ENCODE measurements at regions not wholly inside any gene's neighbourhood (a gene's known extent, or its start where the extent isn't known, plus 50 kb on each side); places are given as distances from the start of the nearest gene placed in this dataset.
A peak's percentile ranks its signal among the peaks of the same experiment; 100 is the strongest.
"Not testable (repeated sequence)": the region's sequence is repeated elsewhere in the genome, so short reads cannot be mapped to it uniquely, and the experiment has no call there.

GRCh38 chr16:88235691-88236090, 147.1 kb upstream of the ZNF469 start:
- not testable (repeated sequence) for H3K27me3 ChIP-seq (ENCODE audit: insufficient read depth, low read length); H3K36me3 ChIP-seq (ENCODE audit: insufficient read depth, low read length); H2AFZ ChIP-seq (ENCODE audit: low read length, unreplicated experiment); H3K79me2 ChIP-seq (ENCODE audit: control insufficient read depth, insufficient read depth, low read length, unreplicated experiment); H3K4me3 ChIP-seq (ENCODE audit: low read depth, low read length)
- H3K27ac ChIP-seq (ENCODE audit: low read depth, low read length) = peak overlapping the region; percentile 89; the same call in 1 of the 2 replicates
- H3K4me1 ChIP-seq (ENCODE audit: control insufficient read depth, insufficient read depth, low read length, unreplicated experiment) = peaks cover 40% of the 10 kb centered on the region

DNA sequence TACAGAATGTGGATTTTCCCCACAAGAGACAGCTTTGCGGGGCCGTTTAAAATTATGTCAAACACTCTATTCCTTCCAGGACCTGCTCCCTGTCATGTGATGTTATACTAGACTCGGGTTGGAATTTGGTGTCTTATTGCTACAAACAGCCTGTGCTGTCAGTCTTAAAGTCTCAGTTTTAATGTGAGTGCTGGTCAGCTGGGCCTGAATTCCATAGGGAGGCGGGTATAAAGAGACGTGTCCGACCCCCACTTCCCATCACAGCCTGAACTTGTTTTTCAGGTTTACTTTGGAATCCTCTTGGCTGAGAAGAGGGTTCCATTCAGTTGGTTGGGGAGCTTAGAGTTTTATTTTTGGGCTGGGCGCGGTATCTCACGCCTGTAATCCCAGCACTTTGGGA, 146.5 kb upstream of the ZNF469 start:
- H3K36me3 ChIP-seq (ENCODE audit: insufficient read depth, low read length); H2AFZ ChIP-seq (ENCODE audit: low read length, unreplicated experiment); H3K4me3 ChIP-seq (ENCODE audit: low read depth, low read length); H3K27me3 ChIP-seq (ENCODE audit: insufficient read depth, low read length); H3K79me2 ChIP-seq (ENCODE audit: control insufficient read depth, insufficient read depth, low read length, unreplicated experiment): not testable (repeated sequence)
- H3K27ac ChIP-seq (ENCODE audit: low read depth, low read length) = peak overlapping the region; percentile 89; the same call in 1 of the 2 replicates
- H3K4me1 ChIP-seq (ENCODE audit: control insufficient read depth, insufficient read depth, low read length, unreplicated experiment) = peaks cover 42% of the 10 kb centered on the region

GRCh38 chr16:88237314-88237713, 145.4 kb upstream of the ZNF469 start:
- not testable (repeated sequence) for H3K27me3 ChIP-seq (ENCODE audit: insufficient read depth, low read length); H2AFZ ChIP-seq (ENCODE audit: low read length, unreplicated experiment); H3K4me3 ChIP-seq (ENCODE audit: low read depth, low read length); H3K79me2 ChIP-seq (ENCODE audit: control insufficient read depth, insufficient read depth, low read length, unreplicated experiment); H3K36me3 ChIP-seq (ENCODE audit: insufficient read depth, low read length)
- peaks cover 52% of the 10 kb centered on the region for H3K4me1 ChIP-seq (ENCODE audit: control insufficient read depth, insufficient read depth, low read length, unreplicated experiment)
- peak overlapping the region; percentile 97; the same call in 1 of the 2 replicates for H3K27ac ChIP-seq (ENCODE audit: low read depth, low read length)

DNA sequence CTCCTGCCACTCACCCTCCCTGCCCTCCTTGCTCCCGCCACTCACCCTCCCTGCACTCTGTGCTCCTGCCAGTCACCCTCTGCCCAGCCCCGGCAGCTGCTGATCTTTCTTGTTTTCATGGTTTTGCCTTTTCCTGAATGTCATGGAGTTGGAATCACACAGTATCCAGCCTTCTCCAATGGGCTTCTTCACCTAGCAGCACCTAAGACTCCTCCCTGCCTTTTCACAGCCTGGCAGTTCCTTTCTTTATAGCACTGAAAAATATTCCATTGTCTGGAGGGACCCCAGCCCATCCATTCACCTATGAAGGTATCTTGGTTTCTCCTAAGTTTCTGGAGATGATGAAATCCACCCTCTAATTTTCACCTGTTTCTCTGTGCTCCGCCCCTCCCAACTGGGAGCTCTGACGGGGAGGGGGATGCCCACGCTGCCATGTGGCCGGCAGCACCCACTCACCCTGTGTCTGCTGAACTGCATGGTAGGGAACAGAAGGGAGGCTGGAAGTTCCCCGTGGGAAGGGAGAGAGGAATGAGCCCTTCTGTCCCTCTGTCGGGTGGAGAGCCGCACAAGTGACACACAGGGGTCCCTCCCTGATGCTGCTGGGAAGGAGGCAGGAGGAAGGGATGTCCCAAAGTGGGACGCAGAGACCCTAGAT, 144.9 kb upstream of the ZNF469 start:
- 0 out of 2 replicates have a peak overlapping the region, but pooled peaks have one; percentile 5 for H3K4me3 ChIP-seq (ENCODE audit: low read depth, low read length)
- not testable (repeated sequence) for H2AFZ ChIP-seq (ENCODE audit: low read length, unreplicated experiment); H3K27me3 ChIP-seq (ENCODE audit: insufficient read depth, low read length); H3K79me2 ChIP-seq (ENCODE audit: control insufficient read depth, insufficient read depth, low read length, unreplicated experiment); H3K36me3 ChIP-seq (ENCODE audit: insufficient read depth, low read length)
- peaks cover 55% of the 10 kb centered on the region for H3K4me1 ChIP-seq (ENCODE audit: control insufficient read depth, insufficient read depth, low read length, unreplicated experiment)
- H3K27ac ChIP-seq (ENCODE audit: low read depth, low read length) = peak overlapping the region; percentile 97

DNA sequence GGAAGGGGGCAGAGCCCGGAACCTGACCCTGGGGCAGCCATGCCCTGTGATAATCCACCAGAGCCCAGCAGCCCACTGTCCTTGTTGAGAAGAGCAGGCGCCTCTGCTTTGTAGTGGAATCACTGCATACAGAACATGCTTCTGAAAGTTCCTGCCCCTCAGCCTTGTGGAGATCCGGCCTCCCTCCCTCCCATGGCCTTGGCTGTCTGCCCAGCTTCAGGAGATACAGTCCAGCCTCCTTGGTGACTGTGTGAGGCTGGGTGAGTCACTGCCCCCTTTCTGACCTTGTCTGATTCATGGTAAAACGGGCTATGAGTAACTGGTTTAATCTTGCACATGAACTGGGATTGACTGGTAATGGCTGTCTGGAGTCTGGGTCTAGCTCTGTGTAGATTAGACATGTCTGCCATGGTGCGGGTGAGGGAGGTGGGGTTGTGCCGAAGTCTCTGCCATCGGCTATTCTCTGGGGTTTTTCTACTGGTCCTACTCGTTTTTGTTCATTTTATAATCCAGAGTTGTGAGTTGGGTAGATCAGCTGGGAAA, 144.0 kb upstream of the ZNF469 start:
- H3K27me3 ChIP-seq (ENCODE audit: insufficient read depth, low read length); H3K79me2 ChIP-seq (ENCODE audit: control insufficient read depth, insufficient read depth, low read length, unreplicated experiment): not testable (repeated sequence)
- peak overlapping the region; percentile 97 for H3K27ac ChIP-seq (ENCODE audit: low read depth, low read length)

GRCh38 chr16:88240118-88240517, 142.6 kb upstream of the ZNF469 start:
- Histone ChIP-seq H3K4me1 (ENCODE audit: control insufficient read depth, insufficient read depth, low read length, unreplicated experiment) (peaks cover 63% of the 10 kb centered on the region), H3K27ac (ENCODE audit: low read depth, low read length) (peak overlapping the region; percentile 96)
- not testable (repeated sequence) for H3K36me3 ChIP-seq (ENCODE audit: insufficient read depth, low read length); H3K79me2 ChIP-seq (ENCODE audit: control insufficient read depth, insufficient read depth, low read length, unreplicated experiment); H3K27me3 ChIP-seq (ENCODE audit: insufficient read depth, low read length); H2AFZ ChIP-seq (ENCODE audit: low read length, unreplicated experiment); H3K4me3 ChIP-seq (ENCODE audit: low read depth, low read length)

More for the DNA sequence above, 144.0 kb upstream of the ZNF469 start:
- H3K4me3 ChIP-seq (ENCODE audit: low read depth, low read length) = 0 out of 2 replicates have a peak overlapping the region, but pooled peaks have one; percentile 5
- H3K4me1 ChIP-seq (ENCODE audit: control insufficient read depth, insufficient read depth, low read length, unreplicated experiment) = peaks cover 62% of the 10 kb centered on the region
- H2AFZ ChIP-seq (ENCODE audit: low read length, unreplicated experiment); H3K36me3 ChIP-seq (ENCODE audit: insufficient read depth, low read length): not testable (repeated sequence)

GRCh38 chr16:88240776-88241175, 142.0 kb upstream of the ZNF469 start:
- H3K79me2 ChIP-seq (ENCODE audit: control insufficient read depth, insufficient read depth, low read length, unreplicated experiment); H3K36me3 ChIP-seq (ENCODE audit: insufficient read depth, low read length); H3K4me3 ChIP-seq (ENCODE audit: low read depth, low read length); H3K27me3 ChIP-seq (ENCODE audit: insufficient read depth, low read length); H2AFZ ChIP-seq (ENCODE audit: low read length, unreplicated experiment): not testable (repeated sequence)
- peak overlapping the region; percentile 96 for H3K27ac ChIP-seq (ENCODE audit: low read depth, low read length)
- peaks cover 63% of the 10 kb centered on the region for H3K4me1 ChIP-seq (ENCODE audit: control insufficient read depth, insufficient read depth, low read length, unreplicated experiment)

DNA sequence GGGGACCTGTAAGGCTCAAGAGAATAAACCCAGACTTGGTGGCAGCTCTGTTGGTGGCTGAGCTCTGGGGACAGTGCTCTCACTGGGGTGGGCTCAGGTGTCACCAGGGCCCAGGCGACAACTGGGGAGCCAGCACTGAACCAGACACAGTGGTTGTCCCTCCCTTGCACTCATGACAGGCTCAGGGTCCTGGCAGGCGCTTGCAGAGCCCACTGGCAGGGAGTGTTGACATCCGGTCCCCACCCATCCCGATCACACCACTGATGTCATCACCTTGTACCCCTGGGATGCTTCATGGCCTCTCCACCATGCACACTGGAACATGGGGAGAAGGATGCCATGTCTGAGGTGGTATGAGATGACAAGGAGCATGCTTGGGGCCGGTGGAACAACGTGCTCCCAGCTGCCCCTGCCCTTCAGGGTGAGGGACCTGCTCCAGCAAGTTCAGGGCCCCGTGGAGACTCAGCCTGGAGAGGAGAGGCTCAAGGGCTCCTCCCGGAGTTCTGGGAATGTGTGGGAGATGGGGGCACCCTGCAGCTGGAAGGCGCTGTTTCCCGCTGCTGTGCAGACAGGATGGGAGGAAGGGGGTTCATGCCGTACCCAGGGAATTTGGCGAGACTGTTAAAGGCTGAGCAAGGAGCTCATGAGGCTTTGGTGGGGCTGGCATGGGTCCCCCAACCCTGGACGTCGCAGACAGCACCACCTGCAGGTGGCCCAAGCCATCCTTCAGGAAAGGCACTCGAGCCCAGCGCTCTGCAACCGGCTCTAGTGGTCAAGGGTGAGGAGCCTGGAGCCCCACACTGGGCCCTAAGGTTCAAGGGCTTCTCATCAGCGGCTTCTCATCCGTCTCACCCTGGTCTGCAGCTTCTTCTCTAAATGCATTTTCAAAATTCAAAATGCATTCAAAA, 141.1 kb upstream of the ZNF469 start:
- Histone ChIP-seq H3K4me1 (ENCODE audit: control insufficient read depth, insufficient read depth, low read length, unreplicated experiment) (peaks cover 61% of the 10 kb centered on the region), H3K27ac (ENCODE audit: low read depth, low read length) (peak overlapping the region; percentile 96)
- H3K36me3 ChIP-seq (ENCODE audit: insufficient read depth, low read length); H2AFZ ChIP-seq (ENCODE audit: low read length, unreplicated experiment); H3K27me3 ChIP-seq (ENCODE audit: insufficient read depth, low read length); H3K79me2 ChIP-seq (ENCODE audit: control insufficient read depth, insufficient read depth, low read length, unreplicated experiment); H3K4me3 ChIP-seq (ENCODE audit: low read depth, low read length): not testable (repeated sequence)

- H3K79me2 ChIP-seq (ENCODE audit: control insufficient read depth, insufficient read depth, low read length, unreplicated experiment); H2AFZ ChIP-seq (ENCODE audit: low read length, unreplicated experiment); H3K4me3 ChIP-seq (ENCODE audit: low read depth, low read length); H3K27me3 ChIP-seq (ENCODE audit: insufficient read depth, low read length); H3K36me3 ChIP-seq (ENCODE audit: insufficient read depth, low read length): not testable (repeated sequence)
- peak overlapping the region; percentile 96 for H3K27ac ChIP-seq (ENCODE audit: low read depth, low read length)
- peaks cover 58% of the 10 kb centered on the region for H3K4me1 ChIP-seq (ENCODE audit: control insufficient read depth, insufficient read depth, low read length, unreplicated experiment)
Observed at GRCh38 chr16:88242312-88243295, 140.2 kb upstream of the ZNF469 start.

DNA sequence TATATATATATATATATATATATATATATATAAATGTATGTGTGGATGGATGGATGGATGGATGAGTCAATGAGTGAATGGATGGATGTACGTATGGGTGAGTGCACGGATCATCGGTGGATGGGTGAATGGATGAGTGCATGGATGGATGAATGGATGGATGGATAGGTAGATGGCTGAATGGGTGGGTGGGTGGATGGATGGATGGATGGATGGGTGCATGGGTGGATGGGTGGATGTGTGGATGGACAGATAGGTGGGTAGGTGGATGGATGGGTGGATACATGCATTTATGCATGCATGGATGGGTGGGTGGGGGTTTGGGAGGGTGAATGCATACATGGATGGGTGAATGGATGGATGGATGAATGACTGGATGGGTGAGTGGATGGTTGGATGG, 138.8 kb upstream of the ZNF469 start:
- not testable (repeated sequence) for H3K79me2 ChIP-seq (ENCODE audit: control insufficient read depth, insufficient read depth, low read length, unreplicated experiment); H2AFZ ChIP-seq (ENCODE audit: low read length, unreplicated experiment); H3K4me3 ChIP-seq (ENCODE audit: low read depth, low read length); H3K27me3 ChIP-seq (ENCODE audit: insufficient read depth, low read length); H3K36me3 ChIP-seq (ENCODE audit: insufficient read depth, low read length)
- H3K27ac ChIP-seq (ENCODE audit: low read depth, low read length) = peak overlapping the region; percentile 95; the same call in 1 of the 2 replicates
- H3K4me1 ChIP-seq (ENCODE audit: control insufficient read depth, insufficient read depth, low read length, unreplicated experiment) = peaks cover 48% of the 10 kb centered on the region
